ENCODE measurements at regions not wholly inside any gene's neighbourhood (a gene's known extent, or its start where the extent isn't known, plus 50 kb on each side); places are given as distances from the start of the nearest gene placed in this dataset.
"Not testable (repeated sequence)": the region's sequence is repeated elsewhere in the genome, so short reads cannot be mapped to it uniquely, and the experiment has no call there.

DNA sequence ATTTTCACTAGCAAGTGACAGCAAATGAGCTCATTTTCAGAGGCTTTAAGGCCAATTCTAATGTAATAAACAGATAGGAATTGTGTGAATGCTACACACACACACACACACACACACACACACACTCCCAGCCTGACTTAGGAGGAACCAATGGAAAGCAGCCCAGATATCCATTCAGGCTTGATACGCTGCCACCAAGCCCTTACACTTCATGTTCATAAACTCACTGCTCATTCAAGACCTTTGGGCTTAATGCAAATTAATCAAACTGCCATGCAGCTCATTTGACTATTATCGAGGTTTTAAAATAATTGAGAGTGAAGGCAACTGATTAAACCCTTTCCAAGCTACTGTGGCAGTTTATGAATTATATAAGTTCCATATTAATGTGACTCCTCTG is 298.9 kb upstream of the NCKAP5 start:
- Histone ChIP-seq H3K4me1 (no peaks in the 10 kb centered on the region), H3K4me3 (no peak overlapping the region), H3K27ac (no peak overlapping the region), H3K36me3 (no peaks in the 10 kb centered on the region), H3K27me3 (peaks cover 0 to 5% of the 10 kb centered on the region in 2 donors), H3K9me3 (no peaks in the 10 kb centered on the region)
- DNase-seq (ENCODE audit: low spot score in 2 of 2) = no peak
- intact Hi-C loops (cut with DNase I; ENCODE audit: low total_unique reads) = no loop called here
- TF ChIP-seq POLR2AphosphoS5 (IDR thresholded peaks at IDR 0.05) (no peak), POLR2A (IDR thresholded peaks at IDR 0.05) (no peak)
- TF ChIP-seq, protein P1, sequence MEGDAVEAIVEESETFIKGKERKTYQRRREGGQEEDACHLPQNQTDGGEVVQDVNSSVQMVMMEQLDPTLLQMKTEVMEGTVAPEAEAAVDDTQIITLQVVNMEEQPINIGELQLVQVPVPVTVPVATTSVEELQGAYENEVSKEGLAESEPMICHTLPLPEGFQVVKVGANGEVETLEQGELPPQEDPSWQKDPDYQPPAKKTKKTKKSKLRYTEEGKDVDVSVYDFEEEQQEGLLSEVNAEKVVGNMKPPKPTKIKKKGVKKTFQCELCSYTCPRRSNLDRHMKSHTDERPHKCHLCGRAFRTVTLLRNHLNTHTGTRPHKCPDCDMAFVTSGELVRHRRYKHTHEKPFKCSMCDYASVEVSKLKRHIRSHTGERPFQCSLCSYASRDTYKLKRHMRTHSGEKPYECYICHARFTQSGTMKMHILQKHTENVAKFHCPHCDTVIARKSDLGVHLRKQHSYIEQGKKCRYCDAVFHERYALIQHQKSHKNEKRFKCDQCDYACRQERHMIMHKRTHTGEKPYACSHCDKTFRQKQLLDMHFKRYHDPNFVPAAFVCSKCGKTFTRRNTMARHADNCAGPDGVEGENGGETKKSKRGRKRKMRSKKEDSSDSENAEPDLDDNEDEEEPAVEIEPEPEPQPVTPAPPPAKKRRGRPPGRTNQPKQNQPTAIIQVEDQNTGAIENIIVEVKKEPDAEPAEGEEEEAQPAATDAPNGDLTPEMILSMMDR (IDR thresholded peaks at IDR 0.05) = no peak

DNA sequence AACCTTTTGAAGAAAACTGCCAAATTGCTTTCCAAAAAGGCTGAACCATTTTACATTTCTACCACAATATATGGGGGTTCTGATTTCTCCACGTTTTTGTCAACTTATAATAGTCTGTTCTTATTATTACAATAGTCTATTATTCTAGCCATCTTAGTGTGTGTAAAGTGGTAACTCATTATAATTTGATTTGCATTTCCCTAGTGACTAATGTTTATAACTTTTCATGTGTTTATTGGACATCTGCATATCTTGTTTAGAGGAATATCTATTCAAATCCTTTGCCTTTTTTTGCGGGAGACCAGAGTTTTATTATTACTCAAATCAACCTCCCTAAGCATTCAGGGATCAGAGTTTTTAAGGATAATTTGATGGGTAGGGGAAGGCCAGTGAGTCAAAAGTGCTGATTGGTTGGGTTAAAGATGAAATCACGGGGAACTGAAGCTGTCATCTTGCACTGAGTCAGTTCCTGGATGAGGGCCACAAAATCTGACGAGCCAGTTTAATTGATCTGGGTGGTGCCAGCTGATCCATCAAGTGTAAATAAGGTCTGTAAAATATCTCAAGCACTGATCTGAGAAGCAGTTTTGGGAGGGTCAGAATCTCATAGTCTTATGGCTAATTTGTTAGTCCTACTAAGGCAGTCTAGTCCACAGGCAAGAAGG is 303.4 kb upstream of the NCKAP5 start:
- no peaks in the 10 kb centered on the region for H3K36me3 ChIP-seq
- intact Hi-C loops (cut with DNase I; ENCODE audit: low total_unique reads) = loop anchor here (10.0 kb wide), 1 partner anchor 353 kb away; no protein-coding TSS in a partner anchor
- no peaks in the 10 kb centered on the region for H3K9me3 ChIP-seq
- no peaks in the 10 kb centered on the region for H3K4me1 ChIP-seq
- TF ChIP-seq POLR2A (IDR thresholded peaks at IDR 0.05) = no peak
- TF ChIP-seq, protein P1 (IDR thresholded peaks at IDR 0.05) = no peak
- no peak overlapping the region for H3K4me3 ChIP-seq
- peaks cover 0 to 2% of the 10 kb centered on the region in 2 donors for H3K27me3 ChIP-seq
- no peak for DNase-seq (ENCODE audit: low spot score in 2 of 2)
- H3K27ac ChIP-seq = no peak overlapping the region

DNA sequence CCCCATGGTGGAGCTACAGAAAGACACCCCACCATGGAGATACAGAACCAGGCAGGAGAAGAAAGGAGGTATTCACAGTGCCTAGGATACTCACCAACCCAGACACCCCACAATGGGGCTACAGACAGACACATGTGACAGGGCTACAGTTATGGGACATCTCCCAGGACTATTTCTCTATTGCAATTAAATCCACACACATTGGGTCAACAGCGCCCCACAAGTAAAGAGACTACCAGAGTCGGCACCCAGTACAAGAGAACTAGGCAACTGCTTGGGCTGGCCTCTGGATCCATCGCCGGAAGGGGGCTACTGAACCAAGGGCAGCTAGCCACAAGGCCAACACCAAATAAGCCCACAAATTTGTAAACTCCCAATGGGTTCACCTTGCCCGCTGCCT is 310.1 kb upstream of the NCKAP5 start:
- Histone ChIP-seq H3K27ac (no peak overlapping the region), H3K4me3 (no peak overlapping the region), H3K27me3 (no peaks in the 10 kb centered on the region), H3K4me1 (no peaks in the 10 kb centered on the region), H3K9me3 (no peaks in the 10 kb centered on the region), H3K36me3 (no peaks in the 10 kb centered on the region)
- intact Hi-C loops (cut with DNase I; ENCODE audit: low total_unique reads) = loop anchor here (10.0 kb wide), 1 partner anchor 346 kb away; no protein-coding TSS in a partner anchor
- TF ChIP-seq, protein P1 (IDR thresholded peaks at IDR 0.05) = no peak
- TF ChIP-seq POLR2AphosphoS5 (IDR thresholded peaks at IDR 0.05) (no peak), POLR2A (IDR thresholded peaks at IDR 0.05) (no peak)
- DNase-seq (ENCODE audit: low spot score in 2 of 2) = no peak

DNA sequence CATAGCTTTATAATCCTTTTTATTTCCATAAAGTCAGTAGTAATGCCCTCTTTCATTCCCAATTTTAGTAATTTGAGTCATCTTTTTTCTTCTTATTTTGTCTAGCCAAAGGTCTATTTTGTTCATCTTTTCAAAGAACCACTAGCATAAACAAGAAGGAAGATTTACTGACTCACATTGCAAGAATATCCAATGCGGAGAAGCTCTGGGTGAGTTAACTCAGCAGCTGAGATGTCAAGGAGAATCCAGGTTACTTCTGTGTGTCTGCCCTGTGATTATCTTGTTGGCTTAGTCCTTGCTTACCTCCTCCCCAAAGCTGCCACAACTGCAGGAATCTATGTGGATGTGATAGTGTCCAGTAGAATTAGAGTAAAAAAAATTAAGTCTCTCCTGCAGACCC is 311.4 kb upstream of the NCKAP5 start:
- Histone ChIP-seq H3K27me3 (no peaks in the 10 kb centered on the region), H3K9me3 (no peaks in the 10 kb centered on the region), H3K4me3 (no peak overlapping the region), H3K36me3 (no peaks in the 10 kb centered on the region), H3K4me1 (no peaks in the 10 kb centered on the region), H3K27ac (no peak overlapping the region)
- no peak for TF ChIP-seq POLR2A (IDR thresholded peaks at IDR 0.05)
- TF ChIP-seq, protein P1 (IDR thresholded peaks at IDR 0.05) = no peak
- TF ChIP-seq POLR2AphosphoS5 (IDR thresholded peaks at IDR 0.05) = no peak
- no peak for DNase-seq (ENCODE audit: low spot score in 2 of 2)
- intact Hi-C loops (cut with DNase I; ENCODE audit: low total_unique reads) = loop anchor here (10.0 kb wide), 4 partner anchors 245 to 545 kb away; no protein-coding TSS in a partner anchor

DNA sequence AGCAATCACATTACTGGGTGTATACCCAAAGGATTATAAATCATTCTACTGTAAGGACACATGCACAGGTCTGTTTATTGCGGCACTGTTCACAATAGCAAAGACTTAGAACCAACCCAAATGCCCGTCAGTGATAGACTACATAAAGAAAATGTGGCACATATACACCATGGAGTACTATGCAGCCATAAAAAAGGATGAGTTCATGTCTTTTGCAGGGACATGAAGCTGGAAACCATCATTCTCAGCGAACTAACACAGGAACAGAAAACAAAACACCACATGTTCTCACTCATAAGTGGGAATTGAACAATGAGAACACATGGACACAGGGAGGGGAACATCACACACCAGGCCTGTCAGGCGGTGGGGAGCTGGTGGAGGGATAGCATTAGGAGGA is 313.9 kb upstream of the NCKAP5 start:
- not testable (repeated sequence) for DNase-seq (ENCODE audit: low spot score in 2 of 2); H3K9me3 ChIP-seq
- intact Hi-C loops (cut with DNase I; ENCODE audit: low total_unique reads) = loop anchor here (10.0 kb wide), 3 partner anchors 243 to 543 kb away; no protein-coding TSS in a partner anchor

More for the DNA sequence above, 313.9 kb upstream of the NCKAP5 start:
- H3K36me3 ChIP-seq, H3K27ac ChIP-seq, H3K4me1 ChIP-seq, H3K27me3 ChIP-seq, H3K4me3 ChIP-seq: not testable (repeated sequence)
